ENCODE measurements at regions not wholly inside any gene's neighbourhood (a gene's known extent, or its start where the extent isn't known, plus 50 kb on each side); places are given as distances from the start of the nearest gene placed in this dataset.

- TF ChIP-seq FOXP4 (CRISPR knock-in tag; IDR thresholded peaks at IDR 0.05; ENCODE audit: borderline replicate concordance): no peak
- no peak for TF ChIP-seq CBX2 (IDR thresholded peaks at IDR 0.05; ENCODE audit: insufficient read depth, low read length, poor library complexity, severe bottlenecking)
- no peak for TF ChIP-seq ILK (tag; IDR thresholded peaks at IDR 0.05; ENCODE audit: borderline replicate concordance, low read depth)
- no peak for TF ChIP-seq COPS2 (conservative IDR thresholded peaks at IDR 0.05)
- no peak for TF ChIP-seq CHCHD3 (CRISPR knock-in tag; IDR thresholded peaks at IDR 0.05)
- TF ChIP-seq ZNF551 (CRISPR knock-in tag; IDR thresholded peaks at IDR 0.05): no peak
- TF ChIP-seq ZNF584 (CRISPR knock-in tag; IDR thresholded peaks at IDR 0.05; ENCODE audit: low read depth): no peak
- no peak for TF ChIP-seq RB1 (IDR thresholded peaks at IDR 0.05; ENCODE audit: low read depth)
- no peak for TF ChIP-seq HNRNPUL1 (IDR thresholded peaks at IDR 0.05; ENCODE audit: low read length)
- no peak for TF ChIP-seq CTCF (IDR thresholded peaks at IDR 0.05 in 2 of 3, conservative IDR thresholded peaks at IDR 0.05 in 1 of 3; ENCODE audit: insufficient read depth in 2 of 3, low read depth in 1 of 3, low read length in 3 of 3)
- TF ChIP-seq MXD1 (CRISPR knock-in tag; IDR thresholded peaks at IDR 0.05; ENCODE audit: borderline replicate concordance, poor library complexity, severe bottlenecking): no peak
Measured at GRCh38 chr10:4675808-4676207, 150.2 kb upstream of the AKR1E2 start (continued).

All from K562 (cell line).